Type B pancreatic cell (in vitro differentiated cells): ENCODE measurements at regions not wholly inside any gene's neighbourhood (a gene's known extent, or its start where the extent isn't known, plus 50 kb on each side); places are given as distances from the start of the nearest gene placed in this dataset.

Experiments used
- DNase-seq: peaks from one replicate; pipeline ENCODE4 v3.0.0; 2021; ENCODE audit warnings: mixed read lengths; ENCODE audit not compliant: unreplicated experiment; ENCODE audit errors: extremely low spot score
- H3K27ac Mint-ChIP-seq: 2 replicates; pipeline ENCODE4 v1.8.0; 2021; ENCODE audit warnings: mild to moderate bottlenecking, mixed read lengths
- H3K27me3 Mint-ChIP-seq: 2 replicates; pipeline ENCODE4 v1.8.0; 2021; ENCODE audit warnings: mixed read lengths
- H3K36me3 Mint-ChIP-seq: 2 replicates; pipeline ENCODE4 v1.8.0; 2021; ENCODE audit warnings: mixed read lengths
- H3K4me1 Mint-ChIP-seq: one replicate; pipeline ENCODE4 v1.8.0; 2021; ENCODE audit warnings: mixed read lengths; ENCODE audit not compliant: unreplicated experiment
- H3K4me3 Mint-ChIP-seq: 2 replicates; pipeline ENCODE4 v1.8.0; 2021; ENCODE audit warnings: mild to moderate bottlenecking, mixed read lengths
- H3K9me3 Mint-ChIP-seq: 2 replicates; pipeline ENCODE4 v1.8.0; 2021; ENCODE audit warnings: mixed read lengths
- TF ChIP-seq, protein P1 (sequence below): fragments of 200-600 bp; sonication (generic); conservative IDR thresholded peaks from 2 replicates; pipeline ENCODE4 v1.5.0; 2021; ENCODE audit warnings: antibody characterized with exemption, mild to moderate bottlenecking

DNA sequence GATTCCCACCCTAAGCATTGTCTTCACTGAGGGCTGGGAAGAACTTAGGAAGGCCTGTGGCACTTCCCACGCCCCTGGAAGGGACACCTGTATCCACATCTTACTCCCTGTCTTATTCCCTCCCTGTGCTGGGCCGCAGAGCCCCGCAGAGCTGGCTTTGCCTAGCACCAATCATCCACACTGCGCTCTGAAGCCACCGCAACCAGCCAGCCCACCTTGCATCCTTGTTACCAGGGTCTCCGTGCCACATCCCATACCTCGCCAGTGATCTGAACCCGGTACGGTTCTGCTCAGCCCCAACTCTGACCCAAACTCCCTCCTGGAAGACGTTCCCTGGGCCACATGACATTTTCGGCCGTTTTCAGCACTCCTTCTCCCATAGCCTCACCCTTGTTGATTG, 101.4 kb upstream of the PITRM1 start:
- Mint-ChIP-seq H3K27ac (no peak overlapping the region), H3K27me3 (peaks cover 16% of the 10 kb centered on the region), H3K9me3 (no peaks in the 10 kb centered on the region), H3K36me3 (no peaks in the 10 kb centered on the region), H3K4me3 (no peak overlapping the region), H3K4me1 (peaks cover 18% of the 10 kb centered on the region)
- DNase-seq = no peak
- TF ChIP-seq, protein P1, sequence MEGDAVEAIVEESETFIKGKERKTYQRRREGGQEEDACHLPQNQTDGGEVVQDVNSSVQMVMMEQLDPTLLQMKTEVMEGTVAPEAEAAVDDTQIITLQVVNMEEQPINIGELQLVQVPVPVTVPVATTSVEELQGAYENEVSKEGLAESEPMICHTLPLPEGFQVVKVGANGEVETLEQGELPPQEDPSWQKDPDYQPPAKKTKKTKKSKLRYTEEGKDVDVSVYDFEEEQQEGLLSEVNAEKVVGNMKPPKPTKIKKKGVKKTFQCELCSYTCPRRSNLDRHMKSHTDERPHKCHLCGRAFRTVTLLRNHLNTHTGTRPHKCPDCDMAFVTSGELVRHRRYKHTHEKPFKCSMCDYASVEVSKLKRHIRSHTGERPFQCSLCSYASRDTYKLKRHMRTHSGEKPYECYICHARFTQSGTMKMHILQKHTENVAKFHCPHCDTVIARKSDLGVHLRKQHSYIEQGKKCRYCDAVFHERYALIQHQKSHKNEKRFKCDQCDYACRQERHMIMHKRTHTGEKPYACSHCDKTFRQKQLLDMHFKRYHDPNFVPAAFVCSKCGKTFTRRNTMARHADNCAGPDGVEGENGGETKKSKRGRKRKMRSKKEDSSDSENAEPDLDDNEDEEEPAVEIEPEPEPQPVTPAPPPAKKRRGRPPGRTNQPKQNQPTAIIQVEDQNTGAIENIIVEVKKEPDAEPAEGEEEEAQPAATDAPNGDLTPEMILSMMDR = no peak

DNA sequence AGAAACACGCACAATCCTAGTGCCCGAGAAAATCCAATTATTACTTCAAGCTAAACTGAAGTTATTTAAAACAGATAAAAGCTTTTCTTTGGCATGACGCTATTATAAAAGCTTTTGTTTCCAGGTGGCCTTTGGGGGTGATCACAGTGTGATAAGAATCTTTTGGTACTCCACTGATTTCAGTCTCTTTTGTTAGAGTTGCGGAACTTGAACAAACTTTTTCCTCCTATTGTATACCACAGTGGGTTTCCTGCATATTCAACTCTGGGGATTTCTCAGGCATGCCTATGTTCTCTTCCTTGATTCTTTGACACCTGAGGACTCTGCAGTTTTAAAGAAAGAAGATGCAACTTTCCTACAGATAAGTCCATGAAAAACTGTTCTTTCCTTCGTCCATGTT, 99.7 kb upstream of the PITRM1 start:
- TF ChIP-seq, protein P1 = no peak
- H3K9me3 Mint-ChIP-seq = no peaks in the 10 kb centered on the region
- H3K4me1 Mint-ChIP-seq = peaks cover 18% of the 10 kb centered on the region
- no peak for DNase-seq
- H3K27me3 Mint-ChIP-seq = peaks cover 14% of the 10 kb centered on the region
- no peaks in the 10 kb centered on the region for H3K36me3 Mint-ChIP-seq
- H3K4me3 Mint-ChIP-seq = no peak overlapping the region
- H3K27ac Mint-ChIP-seq = no peak overlapping the region

DNA sequence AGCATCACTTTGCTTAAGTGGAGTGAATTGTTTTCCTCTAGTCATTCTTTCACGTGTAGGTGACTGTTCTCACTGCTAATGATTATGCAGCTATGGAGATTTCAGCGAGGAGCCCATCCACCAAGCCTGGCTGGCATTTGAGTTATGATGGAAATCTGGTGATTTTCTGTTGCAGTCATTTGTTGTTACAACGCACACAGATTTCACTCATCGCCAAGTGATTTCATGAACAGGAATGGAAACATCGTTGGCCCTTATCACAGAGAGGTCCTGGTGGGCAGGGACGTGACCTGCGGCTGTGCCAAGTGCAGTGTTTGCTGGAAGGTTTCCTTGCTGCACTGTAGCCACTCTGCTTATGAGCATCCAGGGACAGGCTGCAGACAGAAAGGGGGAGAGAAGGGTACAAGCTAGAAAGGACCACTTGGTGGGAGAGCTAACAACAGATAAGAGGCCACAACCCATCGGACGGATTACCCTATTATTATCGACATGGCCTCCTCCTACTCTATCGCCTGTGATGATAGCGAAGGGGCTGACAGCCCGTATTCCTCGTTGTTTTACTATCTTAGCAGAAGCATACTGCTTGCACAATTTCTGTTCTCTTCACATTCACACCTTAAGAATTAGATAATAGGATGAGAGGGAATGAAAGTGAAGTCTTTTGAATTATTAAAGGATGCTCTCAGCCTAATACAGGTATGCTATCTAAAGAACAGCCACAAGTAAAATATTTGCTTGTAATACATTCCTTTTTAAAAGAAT, 99.0 kb upstream of the PITRM1 start:
- peaks cover 18% of the 10 kb centered on the region for H3K4me1 Mint-ChIP-seq
- no peak overlapping the region for H3K27ac Mint-ChIP-seq
- no peak for DNase-seq
- no peak overlapping the region for H3K4me3 Mint-ChIP-seq
- no peaks in the 10 kb centered on the region for H3K9me3 Mint-ChIP-seq
- TF ChIP-seq, protein P1 = no peak
- H3K36me3 Mint-ChIP-seq = no peaks in the 10 kb centered on the region
- H3K27me3 Mint-ChIP-seq = peaks cover 13% of the 10 kb centered on the region

DNA sequence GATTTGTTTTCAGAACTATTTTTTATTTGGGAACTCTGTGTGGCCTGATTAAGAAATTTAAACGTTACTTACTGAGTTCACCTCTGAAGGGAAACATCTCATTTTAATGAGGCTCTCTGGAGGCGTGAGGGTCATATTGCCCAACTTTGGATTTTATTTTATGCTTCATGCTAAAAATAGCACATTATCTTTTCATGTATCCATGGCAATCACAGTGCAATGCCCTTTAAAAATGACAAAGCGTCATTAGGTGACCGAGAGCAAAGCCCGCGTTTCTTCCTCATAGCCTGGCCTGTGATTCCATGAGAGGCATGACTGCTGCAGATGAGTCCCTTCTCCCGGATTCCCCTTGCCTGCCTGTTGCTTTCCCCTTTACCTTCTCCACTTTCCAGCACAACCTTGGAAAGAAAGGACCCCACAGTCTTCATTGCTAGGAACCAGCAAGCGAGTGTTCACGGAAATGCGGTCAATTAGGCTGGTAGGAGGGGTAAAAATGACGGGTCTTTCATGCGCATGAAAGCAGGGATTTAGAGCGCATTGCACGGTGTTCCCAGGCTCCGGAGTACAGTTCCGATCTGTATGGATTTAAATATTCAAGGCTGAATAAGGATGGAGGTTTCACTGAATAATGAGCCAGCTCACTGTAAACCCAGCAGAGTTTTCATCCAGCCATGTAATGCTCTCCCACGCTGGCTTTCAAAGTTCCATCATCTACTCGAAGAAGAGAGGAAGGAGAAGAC, 98.2 kb upstream of the PITRM1 start:
- H3K4me3 Mint-ChIP-seq = no peak overlapping the region
- peaks cover 18% of the 10 kb centered on the region for H3K4me1 Mint-ChIP-seq
- no peaks in the 10 kb centered on the region for H3K9me3 Mint-ChIP-seq
- H3K27me3 Mint-ChIP-seq = peaks cover 13% of the 10 kb centered on the region
- H3K36me3 Mint-ChIP-seq = no peaks in the 10 kb centered on the region
- no peak for DNase-seq
- H3K27ac Mint-ChIP-seq = no peak overlapping the region
- TF ChIP-seq, protein P1 = no peak

DNA sequence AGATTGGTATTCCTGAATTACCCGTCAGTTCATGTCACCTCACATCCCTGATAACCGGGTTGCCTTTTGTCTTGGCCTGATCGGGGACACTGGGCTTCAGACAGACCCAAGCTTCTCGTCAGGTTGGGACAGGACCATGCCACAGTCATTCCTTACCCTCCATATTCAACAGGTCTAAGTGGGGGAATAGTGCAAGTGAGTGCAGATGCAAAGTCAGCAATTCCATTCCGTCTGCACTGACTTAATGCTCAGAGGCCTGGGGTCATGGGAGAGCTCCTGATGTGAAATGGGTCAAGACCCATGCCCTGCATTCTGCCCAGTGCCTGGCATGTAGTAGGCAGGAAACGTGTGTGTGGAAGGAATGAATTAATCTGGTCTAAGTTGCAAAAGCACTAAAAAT, 95.4 kb upstream of the PITRM1 start:
- H3K4me3 Mint-ChIP-seq = no peak overlapping the region
- peaks cover 4% of the 10 kb centered on the region for H3K9me3 Mint-ChIP-seq
- H3K27ac Mint-ChIP-seq = no peak overlapping the region
- TF ChIP-seq, protein P1 = no peak
- H3K36me3 Mint-ChIP-seq = no peaks in the 10 kb centered on the region
- H3K4me1 Mint-ChIP-seq = peaks cover 28% of the 10 kb centered on the region
- peaks cover 11% of the 10 kb centered on the region for H3K27me3 Mint-ChIP-seq
- DNase-seq = no peak
